ENCODE measurements at regions not wholly inside any gene's neighbourhood (a gene's known extent, or its start where the extent isn't known, plus 50 kb on each side); places are given as distances from the start of the nearest gene placed in this dataset.

- H4K20me1 ChIP-seq (ENCODE audit: control insufficient read depth, extremely low read depth, insufficient read depth, low read length), result no peaks in the 10 kb centered on the region
- H2AFZ ChIP-seq (ENCODE audit: control insufficient read depth, low read length), result no peak overlapping the region
- H3K4me1 ChIP-seq (ENCODE audit: control insufficient read depth, extremely low read depth, insufficient read depth, low read length), result no peaks in the 10 kb centered on the region
- TF ChIP-seq EZH2 (IDR thresholded peaks at IDR 0.05; ENCODE audit: low read length), result no peak
- TF ChIP-seq CTCF (optimal IDR thresholded peaks at IDR 0.05 in 1 of 3, IDR thresholded peaks at IDR 0.05 in 1 of 3, conservative IDR thresholded peaks at IDR 0.05 in 1 of 3; ENCODE audit: extremely low read depth in 1 of 3, insufficient read depth in 2 of 3, low read length in 3 of 3), result no peak
- H3K27me3 ChIP-seq (ENCODE audit: control insufficient read depth, extremely low read depth, insufficient read depth, low read length), result no peaks in the 10 kb centered on the region
- no peaks in the 10 kb centered on the region for H3K9me3 ChIP-seq (ENCODE audit: control insufficient read depth, low read depth, low read length)
- dilution Hi-C loops (cut with MboI; ENCODE audit: extremely low pct_ligation_motif_present, low sequenced_read_pairs), result no loop called here
- H3K9ac ChIP-seq (ENCODE audit: control insufficient read depth, extremely low read depth, insufficient read depth, low read length), result no peak overlapping the region
- no peaks in the 10 kb centered on the region for H3K36me3 ChIP-seq (ENCODE audit: control insufficient read depth in 2 of 2, extremely low read depth in 1 of 2, insufficient read depth in 2 of 2, low read length in 2 of 2)
- H3K27ac ChIP-seq (ENCODE audit: control insufficient read depth, insufficient read depth, low read length), result no peak overlapping the region
- no peaks in the 10 kb centered on the region for H3K79me2 ChIP-seq (ENCODE audit: control insufficient read depth, insufficient read depth, low read length)
- H3K9me1 ChIP-seq (ENCODE audit: control insufficient read depth, extremely low read depth, insufficient read depth, low read length), result no peaks in the 10 kb centered on the region
- FAIRE-seq, result no peak
- no peak overlapping the region for H3K4me2 ChIP-seq (ENCODE audit: control insufficient read depth, extremely low read depth, insufficient read depth, low read depth, low read length)
- H3K4me3 ChIP-seq (ENCODE audit: control insufficient read depth in 2 of 3, extremely low read depth in 1 of 3, insufficient read depth in 2 of 3, low read depth in 1 of 3, low read length in 3 of 3), result no peak overlapping the region
- DNase-seq (ENCODE audit: low read depth, low spot score), result no peak
Observed at GRCh38 chr16:86436466-86437185, 73.7 kb upstream of the FOXF1 start.

GRCh38 chr16:86437348-86437747 is 73.0 kb upstream of the FOXF1 start:
- no peak overlapping the region for H3K4me2 ChIP-seq (ENCODE audit: control insufficient read depth, extremely low read depth, insufficient read depth, low read depth, low read length)
- H3K27me3 ChIP-seq (ENCODE audit: control insufficient read depth, extremely low read depth, insufficient read depth, low read length), result no peaks in the 10 kb centered on the region
- H4K20me1 ChIP-seq (ENCODE audit: control insufficient read depth, extremely low read depth, insufficient read depth, low read length), result no peaks in the 10 kb centered on the region
- no peaks in the 10 kb centered on the region for H3K9me1 ChIP-seq (ENCODE audit: control insufficient read depth, extremely low read depth, insufficient read depth, low read length)
- H3K36me3 ChIP-seq (ENCODE audit: control insufficient read depth in 2 of 2, extremely low read depth in 1 of 2, insufficient read depth in 2 of 2, low read length in 2 of 2), result no peaks in the 10 kb centered on the region
- H3K9me3 ChIP-seq (ENCODE audit: control insufficient read depth, low read depth, low read length), result no peaks in the 10 kb centered on the region
- TF ChIP-seq EZH2 (IDR thresholded peaks at IDR 0.05; ENCODE audit: low read length) (no peak), CTCF (optimal IDR thresholded peaks at IDR 0.05 in 1 of 3, IDR thresholded peaks at IDR 0.05 in 1 of 3, conservative IDR thresholded peaks at IDR 0.05 in 1 of 3; ENCODE audit: extremely low read depth in 1 of 3, insufficient read depth in 2 of 3, low read length in 3 of 3) (no peak)
- no peak overlapping the region for H3K27ac ChIP-seq (ENCODE audit: control insufficient read depth, insufficient read depth, low read length)
- no peak overlapping the region for H2AFZ ChIP-seq (ENCODE audit: control insufficient read depth, low read length)
- no peak overlapping the region for H3K9ac ChIP-seq (ENCODE audit: control insufficient read depth, extremely low read depth, insufficient read depth, low read length)
- H3K4me3 ChIP-seq (ENCODE audit: control insufficient read depth in 2 of 3, extremely low read depth in 1 of 3, insufficient read depth in 2 of 3, low read depth in 1 of 3, low read length in 3 of 3), result no peak overlapping the region
- DNase-seq (ENCODE audit: low read depth, low spot score) (no peak), FAIRE-seq (no peak)
- dilution Hi-C loops (cut with MboI; ENCODE audit: extremely low pct_ligation_motif_present, low sequenced_read_pairs), result no loop called here
- H3K4me1 ChIP-seq (ENCODE audit: control insufficient read depth, extremely low read depth, insufficient read depth, low read length), result no peaks in the 10 kb centered on the region
- no peaks in the 10 kb centered on the region for H3K79me2 ChIP-seq (ENCODE audit: control insufficient read depth, insufficient read depth, low read length)

Measured in keratinocyte (primary cell).